HG02870 (cell line): ENCODE measurements at regions not wholly inside any gene's neighbourhood (a gene's known extent, or its start where the extent isn't known, plus 50 kb on each side); places are given as distances from the start of the nearest gene placed in this dataset.
"Not testable (repeated sequence)": the region's sequence is repeated elsewhere in the genome, so short reads cannot be mapped to it uniquely, and the experiment has no call there.

Experiments
- ATAC-seq: cut with Tn5 transposase; IDR thresholded peaks from one replicate; pipeline ENCODE4 v1.9.1; 2021; ENCODE audit warnings: mild to moderate bottlenecking, moderate library complexity; ENCODE audit not compliant: unreplicated experiment

GRCh38 chr7:16267953-16268820 is 153.2 kb downstream of the CRPPA start:
- no peak for ATAC-seq

- no peak for ATAC-seq
Measured at GRCh38 chr7:16266877-16267276, 154.5 kb downstream of the CRPPA start.

DNA sequence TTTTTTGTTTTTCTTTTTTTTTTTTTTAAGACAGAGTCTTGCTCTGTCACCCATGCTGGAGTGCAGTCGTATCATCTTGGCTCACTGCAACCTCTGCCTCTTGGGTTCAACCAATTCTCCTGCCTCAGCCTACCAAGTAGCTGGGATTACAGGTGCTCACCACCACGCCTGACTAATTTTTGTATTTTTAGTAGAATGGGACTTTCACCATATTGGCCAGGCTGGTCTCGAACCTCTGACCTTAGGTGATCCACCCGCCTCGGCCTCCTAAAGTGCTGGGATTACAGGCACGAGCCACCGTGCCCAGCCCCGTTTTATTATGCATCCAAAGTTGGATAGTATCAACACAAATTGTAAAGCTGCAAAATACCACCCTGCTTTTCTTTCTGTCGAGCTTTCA is 154.9 kb downstream of the CRPPA start:
- not testable (repeated sequence) for ATAC-seq

- no peak for ATAC-seq
Measured at GRCh38 chr7:16265863-16266458, 155.4 kb downstream of the CRPPA start.

- no peak for ATAC-seq
Measured at GRCh38 chr7:16264823-16265804, 156.2 kb downstream of the CRPPA start.

DNA sequence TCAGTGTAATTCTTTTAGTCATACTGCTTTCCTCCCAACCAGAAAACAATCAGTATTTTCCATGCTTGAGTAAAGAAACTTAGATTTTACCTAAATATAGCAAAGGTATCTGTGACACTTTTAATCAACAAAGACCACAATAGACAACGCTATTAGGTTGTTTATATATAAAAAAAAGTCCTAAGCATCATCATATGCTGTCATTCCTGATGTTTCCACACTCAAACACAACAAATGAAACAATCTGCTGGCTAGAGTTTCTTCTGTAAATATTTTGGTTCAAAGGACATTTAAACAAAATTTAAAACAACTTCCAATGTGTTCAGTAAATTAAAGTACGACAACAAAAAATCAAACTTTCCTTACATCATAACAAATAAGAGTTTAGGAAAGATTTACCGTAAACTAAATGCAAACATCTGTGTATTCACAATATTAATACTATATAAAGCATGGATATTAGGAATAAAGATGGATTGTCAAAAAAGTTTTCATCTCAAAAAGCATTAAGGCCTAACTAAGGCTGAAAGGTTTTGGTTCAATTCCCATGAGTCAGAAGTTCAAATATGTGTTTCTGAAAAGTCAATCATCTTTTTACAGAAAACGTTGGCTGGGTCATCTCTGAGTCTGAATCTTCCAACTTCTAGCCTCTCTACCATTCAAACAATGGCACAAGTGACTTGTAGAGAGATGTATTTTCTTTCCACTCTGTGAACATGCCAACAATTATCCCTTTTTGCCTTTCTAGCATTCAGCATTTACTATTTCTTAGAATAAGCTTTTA is 157.1 kb downstream of the CRPPA start:
- ATAC-seq = no peak

DNA sequence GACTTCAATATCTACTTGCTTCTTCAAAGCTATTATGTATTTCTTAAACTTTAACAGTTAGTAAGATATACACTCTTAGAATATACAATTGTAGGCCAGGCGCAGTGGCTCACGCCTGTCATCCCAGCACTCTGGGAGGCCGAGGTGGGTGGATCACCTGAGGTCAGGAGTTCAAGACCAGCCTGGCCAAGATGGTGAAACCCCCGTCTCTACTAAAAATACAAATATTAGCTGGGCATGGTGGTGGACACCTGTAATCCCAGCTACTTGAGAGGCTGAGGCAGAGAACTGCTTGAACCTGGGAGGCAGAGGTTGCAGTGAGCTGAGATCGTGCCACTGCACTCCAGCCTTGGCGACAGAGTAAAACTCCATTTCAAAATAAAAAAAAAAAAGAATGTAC is 158.0 kb downstream of the CRPPA start:
- not testable (repeated sequence) for ATAC-seq

GRCh38 chr7:16261654-16262053 is 159.7 kb downstream of the CRPPA start:
- no peak for ATAC-seq

GRCh38 chr7:16261100-16261499 is 160.2 kb downstream of the CRPPA start:
- no peak for ATAC-seq

DNA sequence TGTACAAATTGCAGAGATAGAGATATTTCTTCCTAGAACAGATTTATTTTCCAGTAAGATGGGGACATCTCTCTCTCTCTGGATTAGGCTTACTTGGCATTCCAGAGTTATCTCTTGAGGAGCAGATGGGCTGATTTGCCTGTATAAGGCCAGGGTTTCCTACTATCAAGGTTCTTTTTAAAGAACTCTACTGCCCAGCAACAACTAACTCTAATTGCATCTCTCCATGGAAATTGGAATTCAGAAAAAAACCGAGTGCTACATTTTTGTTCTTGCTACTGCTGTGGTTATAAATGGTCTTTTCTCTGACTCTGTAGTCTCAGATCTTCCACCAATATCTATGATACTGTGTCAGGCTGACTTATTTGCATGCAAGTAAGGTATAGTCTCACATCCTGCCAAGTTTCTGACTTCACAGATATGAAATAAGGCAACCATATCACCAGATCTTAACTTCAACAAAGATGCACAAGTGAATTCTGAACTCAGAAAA is 161.1 kb downstream of the CRPPA start:
- ATAC-seq = peak; percentile 57

DNA sequence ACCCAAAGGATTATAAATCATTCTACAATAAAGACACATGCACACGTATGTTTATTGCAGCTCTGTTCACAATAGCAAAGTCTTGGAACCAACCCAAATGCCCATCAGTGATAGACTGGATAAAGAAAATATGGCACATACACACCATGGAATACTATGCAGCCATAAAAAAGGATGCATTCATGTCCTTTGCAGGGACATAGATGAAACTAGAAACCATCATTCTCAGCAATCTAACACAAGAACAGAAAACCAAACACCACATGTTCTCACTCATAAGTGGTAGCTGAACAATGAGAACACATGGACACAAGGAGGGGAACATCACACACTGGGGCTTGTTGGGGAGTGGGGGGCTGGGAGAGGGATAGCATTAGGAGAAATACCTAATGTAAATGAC is 164.9 kb downstream of the CRPPA start:
- ATAC-seq = not testable (repeated sequence)

DNA sequence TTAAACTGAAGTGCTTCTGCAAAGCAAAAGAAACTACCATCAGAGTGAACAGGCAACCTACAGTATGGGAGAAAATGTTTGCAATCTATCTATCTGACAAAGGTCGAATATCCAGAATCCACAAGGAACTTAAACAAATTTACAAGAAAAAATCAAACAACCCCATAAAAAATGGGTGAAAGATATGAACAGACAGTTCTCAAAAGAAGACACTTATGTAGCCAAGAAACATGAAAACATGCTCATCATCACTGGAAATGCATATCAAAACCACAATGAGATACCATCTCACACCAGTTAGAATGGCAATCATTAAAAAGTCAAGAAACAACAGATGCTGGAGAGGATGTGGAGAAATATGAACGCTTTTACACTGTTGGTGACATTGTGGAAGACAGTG is 165.4 kb downstream of the CRPPA start:
- ATAC-seq = not testable (repeated sequence)

GRCh38 chr7:16250655-16251054 is 170.7 kb downstream of the CRPPA start:
- ATAC-seq = not testable (repeated sequence)

DNA sequence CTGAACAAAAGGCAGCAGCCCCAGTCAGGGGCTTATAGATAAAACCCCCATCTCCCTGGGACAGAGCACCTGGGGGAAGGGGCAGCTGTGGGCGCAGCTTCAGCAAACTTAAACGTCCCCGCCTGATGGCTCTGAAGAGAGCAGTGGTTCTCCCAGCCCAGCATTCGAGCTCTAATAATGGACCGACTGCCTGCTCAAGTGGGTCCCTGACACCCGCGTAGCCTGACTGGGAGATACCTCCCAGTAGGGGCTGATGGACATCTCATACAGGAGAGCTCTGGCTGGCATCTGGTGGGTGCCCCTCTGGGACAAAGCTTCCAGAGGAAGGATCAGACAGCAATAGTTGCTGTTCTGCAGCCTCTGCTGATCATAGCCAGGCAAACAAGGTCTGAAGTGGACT is 172.1 kb downstream of the CRPPA start:
- ATAC-seq = not testable (repeated sequence)

- not testable (repeated sequence) for ATAC-seq
Measured at GRCh38 chr7:16248556-16248955, 172.8 kb downstream of the CRPPA start.

DNA sequence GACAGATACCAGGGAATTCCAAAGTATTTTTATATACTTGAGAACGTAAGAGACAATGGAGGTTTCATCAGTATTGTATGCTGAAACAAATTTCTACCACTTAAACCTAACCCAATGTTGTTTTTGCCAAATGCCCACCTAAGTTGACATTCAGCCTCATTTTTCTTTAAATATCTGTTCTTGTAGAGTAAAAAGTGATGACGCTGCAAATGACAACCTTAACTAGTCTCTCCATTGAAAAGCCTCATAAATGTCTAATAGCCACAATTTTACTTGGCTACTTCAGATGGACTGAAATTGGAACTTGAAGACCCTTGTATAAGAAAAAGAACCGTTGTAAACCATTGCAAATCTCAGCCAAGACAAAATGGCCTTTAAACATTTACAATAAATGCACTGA is 176.9 kb downstream of the CRPPA start:
- no peak for ATAC-seq

DNA sequence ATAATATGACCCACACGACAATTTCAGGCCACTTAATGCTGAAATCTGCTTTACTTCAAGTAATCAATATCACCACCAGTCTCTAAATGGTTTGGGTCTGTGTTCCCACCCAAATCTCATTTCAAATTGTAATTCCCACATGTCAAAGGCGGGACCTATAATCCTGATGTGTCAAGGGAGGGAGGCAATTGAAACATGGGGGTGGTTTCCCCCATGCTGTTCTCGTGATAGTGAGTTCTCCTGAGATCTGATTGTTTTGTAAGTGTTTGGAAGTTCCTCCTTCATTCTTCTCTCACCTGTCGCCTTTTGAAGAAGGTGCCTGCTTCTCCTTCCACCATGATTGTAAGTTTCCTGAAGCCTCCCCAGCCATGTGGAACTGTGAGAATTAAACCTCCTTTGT is 178.4 kb downstream of the CRPPA start:
- ATAC-seq = no peak

GRCh38 chr7:16241017-16241416 is 180.3 kb downstream of the CRPPA start:
- no peak for ATAC-seq

DNA sequence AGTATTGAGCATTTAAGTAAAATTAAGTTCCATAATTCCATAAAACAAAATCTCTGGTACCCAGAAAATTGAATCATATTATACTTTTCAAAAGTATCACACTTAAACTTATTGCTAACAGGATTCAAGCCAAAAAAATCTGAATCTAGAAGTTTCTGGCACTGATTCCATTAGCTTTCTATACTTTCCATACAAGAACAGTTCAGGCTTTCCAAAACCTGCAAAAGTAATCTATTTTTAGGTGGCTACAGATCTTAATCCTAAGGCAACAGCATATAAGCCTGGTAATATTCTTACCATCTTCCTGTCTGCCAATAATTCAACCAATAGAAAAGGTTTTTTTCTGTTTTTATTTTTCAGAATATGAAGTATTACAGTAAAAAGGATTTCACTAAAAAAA is 185.0 kb downstream of the CRPPA start:
- ATAC-seq = no peak
